ENCODE measurements at regions not wholly inside any gene's neighbourhood (a gene's known extent, or its start where the extent isn't known, plus 50 kb on each side); places are given as distances from the start of the nearest gene placed in this dataset.

- intact Hi-C loops (cut with micrococcal nuclease): no loop called here
These were observed 1220.6 kb upstream of the CADM2 start for GRCh38 chr3:83738202-83738601.

GRCh38 chr3:83740504-83740903 is 1218.3 kb upstream of the CADM2 start:
- intact Hi-C loops (cut with micrococcal nuclease): no loop called here

DNA sequence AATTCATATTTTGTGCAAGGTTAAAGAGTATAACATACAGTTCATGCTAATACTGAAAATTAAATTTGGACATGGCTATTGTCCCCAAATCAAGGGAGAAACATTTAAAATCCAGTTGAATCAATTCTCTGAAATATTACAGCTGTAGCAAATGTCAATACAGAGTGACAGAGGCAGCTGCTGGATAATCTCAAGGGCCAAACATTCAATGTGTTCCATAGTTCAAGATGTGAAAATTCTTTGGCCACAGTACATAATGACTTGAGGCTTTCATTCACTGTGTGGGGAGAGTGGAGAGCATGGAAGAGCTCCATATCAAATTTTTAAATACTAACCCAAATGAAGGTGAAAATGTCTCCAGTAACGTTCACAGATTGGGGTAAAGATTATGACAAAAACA is 1192.8 kb upstream of the CADM2 start:
- intact Hi-C loops (cut with micrococcal nuclease): no loop called here

GRCh38 chr3:83769791-83770663 is 1188.8 kb upstream of the CADM2 start:
- intact Hi-C loops (cut with micrococcal nuclease): loop anchor here (10.0 kb wide), 1 partner anchor 1955 kb away; no protein-coding TSS in a partner anchor

DNA sequence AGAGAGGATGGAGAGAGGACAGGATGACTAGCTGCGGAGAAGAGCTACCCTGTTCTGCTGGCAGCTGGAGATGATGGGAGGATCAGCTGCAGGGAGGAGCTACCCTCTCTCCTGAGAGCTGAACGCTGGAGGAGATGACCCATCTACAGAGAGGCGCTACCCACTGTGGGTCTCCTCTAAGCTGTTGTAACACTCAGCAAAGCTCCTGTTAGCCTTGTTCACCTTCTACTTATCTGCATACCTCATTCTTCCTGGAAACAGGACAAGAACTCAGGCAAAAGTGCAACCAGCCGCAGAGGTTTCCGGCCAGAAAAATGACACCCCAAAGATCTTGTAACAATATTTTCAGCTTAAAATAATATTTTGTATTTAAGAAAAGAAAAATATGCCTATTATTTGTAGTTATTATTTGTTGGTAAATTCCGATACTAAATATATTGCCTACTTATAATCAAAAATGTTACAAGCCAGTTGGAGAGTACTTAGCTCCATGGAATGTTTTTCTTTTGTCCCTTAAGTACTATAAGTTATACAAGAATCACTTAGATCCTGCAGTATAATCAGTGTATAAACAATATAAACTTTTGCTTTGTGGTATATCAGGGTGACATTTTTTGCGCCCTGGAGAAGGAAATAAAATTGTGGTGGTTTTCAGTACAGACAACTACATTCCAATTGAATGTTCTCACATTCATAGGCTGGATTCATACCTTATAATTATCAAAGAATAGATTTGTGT is 1188.0 kb upstream of the CADM2 start:
- intact Hi-C loops (cut with micrococcal nuclease): loop anchor here (10.0 kb wide), 1 partner anchor 1954 kb away; no protein-coding TSS in a partner anchor

GRCh38 chr3:83802801-83803200 is 1156.0 kb upstream of the CADM2 start:
- intact Hi-C loops (cut with micrococcal nuclease): no loop called here

- intact Hi-C loops (cut with micrococcal nuclease): no loop called here
These were observed 1151.3 kb upstream of the CADM2 start for GRCh38 chr3:83807511-83807910.

DNA sequence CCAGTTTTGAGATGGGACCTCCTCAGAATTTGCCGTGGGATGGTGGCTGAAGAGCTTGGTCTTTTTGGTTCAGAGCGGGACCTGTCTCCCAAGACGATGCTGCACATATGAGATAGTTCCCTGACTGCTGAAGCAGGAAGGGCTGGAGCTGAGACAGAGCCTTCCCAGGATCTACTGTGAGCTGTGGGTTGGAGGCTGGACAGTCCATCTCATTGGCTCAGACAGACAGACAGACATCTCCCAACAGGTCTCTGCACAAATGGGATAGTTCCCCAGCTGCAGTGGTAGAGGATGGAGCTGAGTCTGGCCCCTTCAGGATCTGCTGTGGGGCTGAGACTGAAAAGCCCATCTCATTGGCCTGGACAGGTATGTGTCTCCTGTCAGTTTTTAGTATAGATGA is 1145.6 kb upstream of the CADM2 start:
- intact Hi-C loops (cut with micrococcal nuclease): no loop called here

DNA sequence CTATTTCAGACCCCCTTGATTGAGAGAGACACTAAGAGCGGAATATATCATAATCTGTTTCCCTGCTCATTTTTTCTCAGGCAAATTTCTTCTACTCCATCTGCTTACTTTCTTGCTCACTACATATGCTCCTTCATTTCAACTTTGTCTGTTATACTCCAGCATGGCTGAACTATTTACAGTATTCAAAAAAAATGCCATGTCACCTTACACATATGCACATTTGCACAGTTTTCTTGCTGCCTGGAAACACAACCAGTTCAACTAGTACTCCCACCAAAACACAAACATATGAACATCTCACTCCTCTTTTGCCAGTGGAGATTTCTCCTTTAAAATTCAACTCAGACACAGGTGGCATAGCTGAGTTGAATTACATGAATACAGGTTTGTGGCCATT is 1142.1 kb upstream of the CADM2 start:
- intact Hi-C loops (cut with micrococcal nuclease): no loop called here

- intact Hi-C loops (cut with micrococcal nuclease): no loop called here
These were observed 1137.3 kb upstream of the CADM2 start for GRCh38 chr3:83821506-83821905.

DNA sequence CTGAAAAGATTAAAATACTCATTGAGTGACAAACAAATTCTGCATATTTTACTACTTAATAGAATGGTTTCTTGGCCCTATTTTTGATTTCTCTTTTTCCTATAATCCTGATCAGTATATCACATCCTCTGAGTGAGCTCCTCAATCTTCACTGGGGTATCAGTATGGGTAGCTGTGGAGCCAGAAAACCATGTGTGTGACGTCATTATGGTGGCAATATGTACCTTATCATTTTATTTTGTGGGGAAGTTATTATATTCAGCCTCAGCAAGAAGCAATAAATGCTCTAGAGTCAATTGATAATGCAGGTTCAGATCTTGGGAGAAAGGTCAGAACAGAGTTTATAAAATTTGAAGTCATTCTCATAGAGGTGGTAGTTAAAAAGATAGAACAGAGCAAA is 1135.7 kb upstream of the CADM2 start:
- intact Hi-C loops (cut with micrococcal nuclease): no loop called here

- intact Hi-C loops (cut with micrococcal nuclease): no loop called here
These were observed 1123.7 kb upstream of the CADM2 start for GRCh38 chr3:83835040-83835439.

DNA sequence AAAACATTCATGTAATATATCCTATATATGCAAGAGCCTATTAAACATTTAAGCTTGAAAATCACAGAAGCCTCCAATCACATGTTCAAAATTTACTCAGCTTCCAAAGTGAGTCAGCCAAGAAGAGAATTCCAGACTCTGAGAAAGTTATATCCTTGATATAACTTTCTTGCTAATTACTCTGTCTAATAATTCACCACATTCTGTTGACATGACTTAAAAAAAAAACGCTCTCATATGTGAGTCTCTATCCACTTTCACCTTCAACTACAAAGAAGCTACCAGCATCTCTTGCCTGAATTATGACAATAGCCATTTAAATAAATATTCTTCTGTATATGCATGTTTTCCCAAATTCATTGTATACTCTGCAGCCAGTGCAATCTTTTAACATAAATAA is 1116.3 kb upstream of the CADM2 start:
- intact Hi-C loops (cut with micrococcal nuclease): no loop called here

- intact Hi-C loops (cut with micrococcal nuclease): no loop called here
These were observed 1115.1 kb upstream of the CADM2 start for GRCh38 chr3:83843716-83844115.

GRCh38 chr3:83849106-83849730 is 1109.6 kb upstream of the CADM2 start:
- intact Hi-C loops (cut with micrococcal nuclease): no loop called here

DNA sequence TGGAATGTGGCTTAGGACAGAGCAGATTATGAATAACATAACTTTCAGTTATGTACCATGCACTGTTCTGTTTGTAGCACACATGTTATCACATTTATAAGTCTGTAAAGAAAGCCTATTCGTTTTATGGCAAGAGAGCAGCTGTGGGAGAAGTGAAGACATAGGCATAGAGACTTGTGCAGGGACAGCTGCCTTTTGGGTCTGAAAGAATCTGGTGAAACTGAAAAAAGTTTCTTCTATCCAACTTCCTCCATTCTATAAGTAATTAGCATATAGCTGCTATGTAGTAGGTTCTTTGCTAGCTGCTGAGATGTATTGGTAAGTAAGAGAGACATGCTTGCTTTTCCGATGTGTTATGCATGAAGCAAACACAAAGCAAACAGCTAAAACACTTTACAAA is 1095.4 kb upstream of the CADM2 start:
- intact Hi-C loops (cut with micrococcal nuclease): no loop called here

GRCh38 chr3:83868909-83869567 is 1089.8 kb upstream of the CADM2 start:
- intact Hi-C loops (cut with micrococcal nuclease): no loop called here

GRCh38 chr3:83873550-83873949 is 1085.2 kb upstream of the CADM2 start:
- intact Hi-C loops (cut with micrococcal nuclease): no loop called here

DNA sequence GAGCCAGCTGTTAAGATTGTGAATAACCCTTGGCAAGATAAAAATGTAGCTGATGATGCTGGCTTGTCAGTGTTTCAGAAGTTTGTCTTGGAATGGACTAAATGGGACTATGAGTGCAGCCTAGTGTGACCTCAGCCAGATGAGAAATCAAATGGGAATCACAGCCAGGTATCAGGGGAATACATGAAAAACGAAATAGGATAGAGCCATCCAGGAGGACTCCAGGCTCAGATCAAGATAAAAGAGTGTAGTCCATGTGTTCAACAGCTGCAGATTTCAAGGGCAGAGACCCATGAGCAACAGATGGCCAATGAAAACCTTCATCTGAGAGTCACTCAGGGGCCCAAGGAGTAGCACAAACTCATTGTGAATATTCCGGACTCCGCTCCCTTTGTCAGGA is 1080.9 kb upstream of the CADM2 start:
- intact Hi-C loops (cut with micrococcal nuclease): no loop called here

DNA sequence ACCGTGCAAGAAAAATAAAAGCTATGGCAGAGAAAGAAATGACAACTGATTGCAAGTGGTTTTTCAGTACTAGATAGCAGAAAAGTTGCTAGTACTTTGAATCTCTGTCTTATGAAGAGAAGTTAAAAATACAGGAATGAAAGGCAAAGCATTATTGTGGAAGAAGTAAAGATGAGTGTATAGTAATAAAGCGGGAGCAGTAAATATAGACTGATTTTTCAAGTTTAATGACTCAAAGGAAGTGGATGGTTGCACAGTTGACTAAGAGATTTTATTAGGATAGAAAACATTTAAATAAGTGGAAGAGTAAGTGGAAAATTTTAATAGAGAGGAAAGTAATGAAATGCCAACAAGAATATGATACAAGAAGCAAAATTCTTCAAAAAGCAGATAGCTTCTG is 1076.1 kb upstream of the CADM2 start:
- intact Hi-C loops (cut with micrococcal nuclease): no loop called here

GRCh38 chr3:83890039-83890762 is 1068.6 kb upstream of the CADM2 start:
- intact Hi-C loops (cut with micrococcal nuclease): no loop called here
